GM23248 (cell line): ENCODE measurements at regions not wholly inside any gene's neighbourhood (a gene's known extent, or its start where the extent isn't known, plus 50 kb on each side); places are given as distances from the start of the nearest gene placed in this dataset.
"Not testable (repeated sequence)": the region's sequence is repeated elsewhere in the genome, so short reads cannot be mapped to it uniquely, and the experiment has no call there.

Experiments used
- DNase-seq: peaks from one replicate; pipeline ENCODE4 v3.0.0-alpha.2; 2015
- H2AFZ ChIP-seq: fragments of 200-600 bp; sonication (generic); 2 replicates; pipeline ENCODE4 v1.6.1; 2016; ENCODE audit warnings: antibody characterized with exemption
- H3F3A ChIP-seq: fragments of 200-600 bp; sonication (generic); 2 replicates; pipeline ENCODE4 v1.6.1; 2016; ENCODE audit warnings: mild to moderate bottlenecking, antibody characterized with exemption, mixed run types; ENCODE audit not compliant: insufficient read depth
- H3K27ac ChIP-seq: fragments of 200-600 bp; sonication (generic); 2 replicates; pipeline ENCODE4 v1.5.1; 2016; ENCODE audit warnings: mild to moderate bottlenecking
- H3K27me3 ChIP-seq: fragments of 200-600 bp; sonication (generic); replicated peaks from 2 replicates; pipeline ENCODE4 v1.6.1; 2016; ENCODE audit warnings: mild to moderate bottlenecking; ENCODE audit not compliant: insufficient read depth
- H3K36me3 ChIP-seq: fragments of 200-600 bp; sonication (generic); 2 replicates; pipeline ENCODE4 v1.6.1; 2016; ENCODE audit warnings: low read depth, mild to moderate bottlenecking
- H3K4me1 ChIP-seq: fragments of 200-600 bp; sonication (generic); 2 replicates; pipeline ENCODE4 v1.6.1; 2016; ENCODE audit warnings: mild to moderate bottlenecking; ENCODE audit not compliant: insufficient read depth
- H3K4me2 ChIP-seq: fragments of 200-600 bp; sonication (generic); one replicate; pipeline ENCODE4 v1.6.1; 2016; ENCODE audit warnings: mild to moderate bottlenecking; ENCODE audit not compliant: unreplicated experiment
- H3K4me3 ChIP-seq: fragments of 200-600 bp; sonication (generic); 2 replicates; pipeline ENCODE4 v1.5.1; 2016; ENCODE audit warnings: mild to moderate bottlenecking
- H3K79me2 ChIP-seq: fragments of 200-600 bp; sonication (generic); 2 replicates; pipeline ENCODE4 v1.6.1; 2016; ENCODE audit warnings: mild to moderate bottlenecking; ENCODE audit not compliant: insufficient read depth
- H3K9ac ChIP-seq: fragments of 200-600 bp; sonication (generic); 2 replicates; pipeline ENCODE4 v1.6.1; 2016; ENCODE audit warnings: mild to moderate bottlenecking
- H3K9me2 ChIP-seq: fragments of 200-600 bp; sonication (generic); 2 replicates; pipeline ENCODE4 v1.6.1; 2016; ENCODE audit warnings: mixed run types, mild to moderate bottlenecking, moderate library complexity; ENCODE audit not compliant: insufficient read depth
- H3K9me3 ChIP-seq: fragments of 200-600 bp; sonication (generic); one replicate; pipeline ENCODE4 v1.6.1; 2017; ENCODE audit warnings: low read depth
- H4K20me1 ChIP-seq: fragments of 200-600 bp; sonication (generic); 2 replicates; pipeline ENCODE4 v1.6.0; 2016; ENCODE audit not compliant: insufficient read depth
- EZH2 ChIP-seq: fragments of 200-600 bp; sonication (generic); IDR thresholded peaks from 2 replicates; pipeline ENCODE4 v1.6.1; 2018; ENCODE audit warnings: antibody characterized with exemption, mild to moderate bottlenecking; ENCODE audit not compliant: insufficient read depth, poor library complexity, severe bottlenecking
- EZH2phosphoT487 ChIP-seq: fragments of 200-600 bp; sonication (generic); IDR thresholded peaks from 2 replicates; pipeline ENCODE4 v1.6.1; 2018; ENCODE audit warnings: antibody characterized with exemption, moderate library complexity, mild to moderate bottlenecking, low read depth; ENCODE audit not compliant: insufficient read depth
- WGBS, 2 experiments: methylation state at CpG; one replicate each; pipeline ENCODE4 v1.1.6; 2015 to 2017; ENCODE audit warnings: low lambda C conversion rate in 2 of 2, low coverage in 1 of 2; ENCODE audit errors: missing lambda C conversion rate in 2 of 2; 5-methylcytosine and 5-hydroxymethylcytosine counted together
- in situ Hi-C: fragments of 300-500 bp; cut with MboI; formaldehyde crosslinking; loops from 2 replicates; pipeline ENCODE4 v1.15.0; 2020

DNA sequence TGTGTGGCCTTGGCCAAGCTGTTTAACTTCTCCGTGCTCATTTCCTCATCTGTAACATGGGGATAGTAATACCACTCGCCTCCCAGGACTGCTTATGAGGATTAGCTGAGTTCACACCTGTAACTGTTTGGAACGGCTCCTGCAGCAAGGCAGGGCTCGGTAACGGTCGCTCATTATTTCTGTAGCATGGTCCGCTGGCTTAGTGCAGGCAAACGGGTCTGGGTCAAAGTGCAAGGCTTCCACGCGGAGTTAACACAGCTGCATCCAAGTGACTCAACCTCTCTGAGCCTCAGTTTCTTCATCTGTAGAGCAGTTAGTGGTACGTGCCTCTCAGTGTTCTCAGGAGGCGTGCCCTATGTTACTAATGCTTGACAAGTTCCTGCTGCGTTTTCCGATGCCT, 94.3 kb upstream of the YWHAQ start:
- Histone ChIP-seq H3K4me2 (no peak overlapping the region), H2AFZ (no peak overlapping the region), H3F3A (0 out of 2 replicates have a peak, but pooled peaks cover 7% of the 10 kb centered on the region), H3K79me2 (no peaks in the 10 kb centered on the region), H3K4me1 (no peaks in the 10 kb centered on the region), H3K9me3 (no peaks in the 10 kb centered on the region), H4K20me1 (no peaks in the 10 kb centered on the region), H3K9me2 (no peaks in the 10 kb centered on the region), H3K4me3 (no peak overlapping the region), H3K9ac (no peak overlapping the region), H3K27ac (no peak overlapping the region), H3K27me3 (no peaks in the 10 kb centered on the region), H3K36me3 (no peaks in the 10 kb centered on the region)
- in situ Hi-C loops: no loop called here
- DNase-seq: no peak
- 84 to 85% methylated on average over 14 of the region's 14 CpGs for WGBS, 2 experiments
- TF ChIP-seq EZH2: no peak
- no peak for TF ChIP-seq EZH2phosphoT487

DNA sequence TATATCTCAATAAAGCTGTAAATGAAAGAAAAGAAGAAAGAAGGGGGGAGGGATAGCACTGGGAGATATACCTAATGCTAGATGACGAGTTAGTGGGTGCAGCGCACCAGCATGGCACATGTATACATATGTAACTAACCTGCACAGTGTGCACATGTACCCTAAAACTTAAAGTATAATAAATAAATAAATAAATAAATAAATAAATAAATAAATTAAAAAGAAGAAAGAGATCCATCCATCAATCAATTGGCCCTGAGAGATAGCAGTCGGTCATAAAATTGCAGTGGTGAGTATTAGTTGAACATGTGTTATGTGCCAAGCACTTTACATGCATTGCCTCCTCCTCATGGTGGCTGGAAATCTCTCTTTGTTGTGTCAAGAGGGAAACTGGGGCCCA, 95.2 kb upstream of the YWHAQ start:
- H3K79me2 ChIP-seq, H3K4me2 ChIP-seq, H4K20me1 ChIP-seq, H3K4me3 ChIP-seq, DNase-seq, H3K9me2 ChIP-seq, H3F3A ChIP-seq, H3K9ac ChIP-seq, in situ Hi-C loops, H2AFZ ChIP-seq, H3K27me3 ChIP-seq, H3K4me1 ChIP-seq, H3K9me3 ChIP-seq, H3K36me3 ChIP-seq, H3K27ac ChIP-seq: not testable (repeated sequence)
- WGBS, 2 experiments: 76 to 79% methylated on average over 3 of the region's 3 CpGs

DNA sequence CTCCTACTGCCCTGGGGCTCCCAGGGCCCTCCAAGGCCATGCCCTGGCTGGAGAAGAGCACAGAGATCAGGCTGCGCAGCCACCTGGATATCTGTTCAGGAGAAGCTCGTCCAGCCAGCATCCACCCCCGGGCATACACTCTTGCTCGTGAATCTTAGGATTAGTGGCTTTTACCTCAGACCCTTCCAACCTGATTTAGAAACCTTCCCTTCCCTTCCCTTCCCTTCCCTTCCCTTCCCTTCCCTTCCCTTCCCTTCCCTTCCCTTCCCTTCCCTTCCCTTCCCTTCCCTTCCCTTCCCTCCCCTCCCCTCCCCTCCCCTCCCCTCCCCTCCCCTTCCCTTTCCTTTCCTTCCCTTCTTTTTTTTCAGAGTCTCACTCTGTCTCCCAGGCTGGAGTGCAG, 99.7 kb upstream of the YWHAQ start:
- H4K20me1 ChIP-seq, H3K27me3 ChIP-seq, H3K4me1 ChIP-seq, H3K4me2 ChIP-seq, H3K9ac ChIP-seq, H3F3A ChIP-seq, DNase-seq, in situ Hi-C loops, H3K9me3 ChIP-seq, H3K4me3 ChIP-seq, H2AFZ ChIP-seq, H3K36me3 ChIP-seq, H3K79me2 ChIP-seq, H3K27ac ChIP-seq, H3K9me2 ChIP-seq: not testable (repeated sequence)
- 80 to 88% methylated on average over 4 of the region's 4 CpGs for WGBS, 2 experiments

DNA sequence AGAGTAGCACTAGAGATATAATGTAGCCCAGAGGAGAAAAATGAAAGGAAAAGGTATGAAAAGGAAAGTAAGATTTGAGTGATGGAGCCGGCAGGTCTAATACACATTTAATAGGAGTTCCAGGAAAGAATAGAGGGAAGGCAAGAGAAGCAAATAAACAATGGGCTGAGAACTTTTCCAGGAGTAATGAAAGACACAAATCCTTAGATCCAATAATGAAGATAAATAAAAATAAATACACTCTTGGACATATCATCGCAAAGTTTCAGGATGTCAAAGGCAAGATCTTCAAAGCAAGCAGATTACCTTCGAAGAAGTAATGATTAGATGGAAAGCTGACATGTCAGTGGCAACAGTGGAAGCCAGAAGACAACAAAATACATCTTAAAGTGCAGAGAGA, 102.0 kb upstream of the YWHAQ start:
- Histone ChIP-seq H3K36me3 (no peaks in the 10 kb centered on the region), H3K9me3 (no peaks in the 10 kb centered on the region), H2AFZ (no peak overlapping the region), H3K4me1 (no peaks in the 10 kb centered on the region), H3K27me3 (no peaks in the 10 kb centered on the region), H3K79me2 (no peaks in the 10 kb centered on the region), H3K9me2 (no peaks in the 10 kb centered on the region), H4K20me1 (no peaks in the 10 kb centered on the region), H3K9ac (no peak overlapping the region), H3K4me2 (no peak overlapping the region), H3K4me3 (no peak overlapping the region), H3F3A (0 out of 2 replicates have a peak, but pooled peaks cover 7% of the 10 kb centered on the region), H3K27ac (no peak overlapping the region)
- no peak for DNase-seq
- WGBS, 2 experiments: 90 to 95% methylated on average over 3 of the region's 3 CpGs
- in situ Hi-C loops: no loop called here
- TF ChIP-seq EZH2phosphoT487: no peak
- no peak for TF ChIP-seq EZH2

DNA sequence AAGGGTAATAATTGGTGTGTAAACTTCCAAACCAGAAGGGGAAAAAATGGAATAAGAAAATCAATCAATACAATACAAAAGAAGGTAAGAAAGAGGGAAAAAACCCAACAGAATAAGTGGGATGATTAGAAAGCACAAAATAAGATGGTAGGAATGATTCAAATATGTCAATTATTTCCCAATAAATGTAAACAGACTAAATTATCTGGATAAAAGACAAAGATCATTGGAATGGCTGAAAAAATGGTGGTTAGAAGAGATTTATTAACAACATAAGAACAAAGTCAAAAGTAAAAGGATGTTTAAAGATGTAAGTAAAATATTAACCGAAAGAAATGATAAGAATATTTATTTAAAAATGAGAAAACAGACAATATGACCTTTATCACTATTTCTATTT, 103.5 kb upstream of the YWHAQ start:
- no peak overlapping the region for H3K4me2 ChIP-seq
- H4K20me1 ChIP-seq: no peaks in the 10 kb centered on the region
- H3K4me1 ChIP-seq: peaks cover 10% of the 10 kb centered on the region
- WGBS, 2 experiments: 83 to 93% methylated on average over 1 of the region's 1 CpG
- H3K79me2 ChIP-seq: no peaks in the 10 kb centered on the region
- no peaks in the 10 kb centered on the region for H3F3A ChIP-seq
- in situ Hi-C loops: no loop called here
- H3K4me3 ChIP-seq: no peak overlapping the region
- no peaks in the 10 kb centered on the region for H3K36me3 ChIP-seq
- no peak overlapping the region for H3K27ac ChIP-seq
- H3K9me3 ChIP-seq: no peaks in the 10 kb centered on the region
- no peak overlapping the region for H3K9ac ChIP-seq
- no peak for TF ChIP-seq EZH2
- no peak for TF ChIP-seq EZH2phosphoT487
- H3K9me2 ChIP-seq: no peaks in the 10 kb centered on the region
- no peak overlapping the region for H2AFZ ChIP-seq
- H3K27me3 ChIP-seq: no peaks in the 10 kb centered on the region
- DNase-seq: no peak
